A549 (cell line): ENCODE measurements at regions not wholly inside any gene's neighbourhood (a gene's known extent, or its start where the extent isn't known, plus 50 kb on each side); places are given as distances from the start of the nearest gene placed in this dataset.

ENCODE experiments used
- ATAC-seq, 2 experiments: fragments of 200-7000 bp in 1 of 2; fragments of >200 bp in 1 of 2; cut with Nextera tagmentation in 1 of 2; cut with Tn5 transposase in 1 of 2; 3 replicates each; pipeline versions ENCODE4 v1.8.0 to v1.9.1; 2018 to 2020; ENCODE audit warnings: mild to moderate bottlenecking in 1 of 2, moderate library complexity in 1 of 2
- CTCF ChIA-PET: fragments of 300-600 bp; sonication (Branson Sonifier 250); formaldehyde crosslinking; extraction: SDS; loops from one replicate; lab custom pipeline; 2021; ENCODE audit warnings: antibody characterized with exemption, inconsistent platforms; lab: Yijun Ruan, JAX
- POLR2A ChIA-PET: fragments of 350-600 bp; formaldehyde crosslinking; extraction: SDS; loops from one replicate; lab custom pipeline; 2021; ENCODE audit warnings: antibody characterized with exemption, inconsistent platforms; lab: Yijun Ruan, JAX
- DNase-seq, 2 experiments: peaks; one replicate each; pipeline versions ENCODE4 v3.0.0 to v3.0.0-alpha.2; 2011 to 2016; ENCODE audit warnings: low read depth in 1 of 2, low spot score in 1 of 2
- FAIRE-seq: peaks from 2 replicates; lab custom pipeline; 2011; peaks lifted over from hg19 to GRCh38; lab: Jason Lieb, UNC
- H3K27ac ChIP-seq, 2 experiments: fragments of >200 bp; sonication (Bioruptor Twin); formaldehyde crosslinking; 3 replicates each; pipeline ENCODE4 v1.5.1; 2016 to 2017
- H3K4me1 ChIP-seq: fragments of >200 bp; sonication (Bioruptor Twin); formaldehyde crosslinking; 3 replicates; pipeline ENCODE4 v1.6.1; 2016
- H3K4me2 ChIP-seq: fragments of >200 bp; sonication (Bioruptor Twin); formaldehyde crosslinking; 3 replicates; pipeline ENCODE4 v1.6.1; 2016
- H3K4me3 ChIP-seq: fragments of >200 bp; sonication (Bioruptor Twin); formaldehyde crosslinking; 3 replicates; pipeline ENCODE4 v1.5.1; 2016
- H3K9me3 ChIP-seq: fragments of >200 bp; sonication (Bioruptor Twin); formaldehyde crosslinking; 3 replicates; pipeline ENCODE4 v1.6.1; 2016
- BHLHE40 ChIP-seq: IDR thresholded peaks from 2 replicates; pipeline ENCODE4 v1.6.1; 2012; ENCODE audit warnings: low read depth, low read length, inconsistent platforms
- CBX2 ChIP-seq: fragments of 200-600 bp; sonication (generic); IDR thresholded peaks from 2 replicates; pipeline ENCODE4 v1.6.1; 2016; ENCODE audit warnings: low read depth, mild to moderate bottlenecking, borderline replicate concordance
- CBX8 ChIP-seq: fragments of 200-600 bp; sonication (generic); IDR thresholded peaks from 2 replicates; pipeline ENCODE4 v1.6.1; 2016
- CHD2 ChIP-seq: fragments of 150-350 bp; IDR thresholded peaks from 2 replicates; pipeline ENCODE4 v1.6.1; 2014; ENCODE audit warnings: low read length; ENCODE audit not compliant: partially characterized antibody
- EHMT2 ChIP-seq: fragments of 200-600 bp; sonication (generic); IDR thresholded peaks from 2 replicates; pipeline ENCODE4 v1.6.1; 2016; ENCODE audit warnings: antibody characterized with exemption, low read depth, mild to moderate bottlenecking, moderate library complexity
- EP300 ChIP-seq, 2 experiments: fragments of >200 bp; sonication (Bioruptor Twin); formaldehyde crosslinking; IDR thresholded peaks; 2 replicates in 1 of 2; 3 replicates in 1 of 2; pipeline ENCODE4 v1.6.1; 2016 to 2017
- FOSB ChIP-seq: fragments of 250-450 bp; sonication (Bioruptor Pico); IDR thresholded peaks from 2 replicates; pipeline ENCODE4 v1.5.0; 2020; ENCODE audit warnings: mild to moderate bottlenecking, moderate library complexity
- FOXS1 ChIP-seq: fragments of 250-450 bp; sonication (Bioruptor Pico); IDR thresholded peaks from 2 replicates; pipeline ENCODE4 v1.5.0; 2020; ENCODE audit warnings: mild to moderate bottlenecking, moderate library complexity
- GATA3 ChIP-seq: IDR thresholded peaks from 2 replicates; pipeline ENCODE4 v1.6.1; 2012; ENCODE audit warnings: borderline replicate concordance
- HDAC2 ChIP-seq: fragments of 200-600 bp; sonication (generic); IDR thresholded peaks from 2 replicates; pipeline ENCODE4 v1.6.1; 2016
- HEYL ChIP-seq: fragments of 250-450 bp; sonication (Bioruptor Pico); IDR thresholded peaks from 2 replicates; pipeline ENCODE4 v1.8.0; 2021; ENCODE audit warnings: mild to moderate bottlenecking, moderate library complexity
- HOXA7 ChIP-seq: fragments of 250-450 bp; sonication (Bioruptor Pico); IDR thresholded peaks from 2 replicates; pipeline ENCODE4 v1.5.0; 2020; ENCODE audit warnings: mild to moderate bottlenecking, moderate library complexity
- JUN ChIP-seq, 2 experiments: fragments of >200 bp; sonication (Bioruptor Twin); formaldehyde crosslinking; IDR thresholded peaks; 2 replicates in 1 of 2; 3 replicates in 1 of 2; pipeline ENCODE4 v1.6.1; 2016 to 2017
- KDM1A ChIP-seq: fragments of 200-600 bp; sonication (generic); IDR thresholded peaks from 2 replicates; pipeline ENCODE4 v1.6.1; 2016; ENCODE audit warnings: low read depth, mild to moderate bottlenecking
- KDM5A ChIP-seq: fragments of 200-600 bp; sonication (generic); IDR thresholded peaks from 2 replicates; pipeline ENCODE4 v1.6.1; 2016; ENCODE audit warnings: antibody characterized with exemption, mild to moderate bottlenecking
- MAFK ChIP-seq: fragments of 450-650 bp; IDR thresholded peaks from 2 replicates; pipeline ENCODE4 v1.6.1; 2014; ENCODE audit not compliant: partially characterized antibody
- NR3C1 ChIP-seq: fragments of >200 bp; sonication (Bioruptor Twin); formaldehyde crosslinking; IDR thresholded peaks from 3 replicates; pipeline ENCODE4 v1.6.1; 2017
- PHF8 ChIP-seq: fragments of 200-600 bp; sonication (generic); IDR thresholded peaks from 2 replicates; pipeline ENCODE4 v1.6.1; 2016; ENCODE audit warnings: low read depth, mild to moderate bottlenecking, antibody characterized with exemption, moderate library complexity, borderline replicate concordance
- RAD21 ChIP-seq, 2 experiments: fragments of >200 bp in 1 of 2; sonication (Bioruptor Twin) in 1 of 2; formaldehyde crosslinking in 1 of 2; IDR thresholded peaks in 1 of 2; conservative IDR thresholded peaks in 1 of 2; 2 replicates in 1 of 2; 3 replicates in 1 of 2; pipeline ENCODE4 v1.6.1; 2012 to 2018; ENCODE audit warnings: inconsistent platforms in 1 of 2
- SREBF2 ChIP-seq: fragments of 450-650 bp; IDR thresholded peaks from 2 replicates; pipeline ENCODE4 v1.6.1; 2014; ENCODE audit warnings: mild to moderate bottlenecking, moderate library complexity
- TFCP2L1 ChIP-seq: fragments of 250-450 bp; sonication (Bioruptor Pico); IDR thresholded peaks from 2 replicates; pipeline ENCODE4 v1.5.0; 2021; ENCODE audit warnings: mild to moderate bottlenecking
- TP53 ChIP-seq: fragments of 250-450 bp; sonication (Bioruptor Pico); IDR thresholded peaks from 2 replicates; pipeline ENCODE4 v1.5.0; 2021; ENCODE audit warnings: mild to moderate bottlenecking, moderate library complexity
- ZFP36 ChIP-seq: fragments of 450-650 bp; IDR thresholded peaks from 2 replicates; pipeline ENCODE4 v1.6.1; 2014; ENCODE audit warnings: borderline replicate concordance; ENCODE audit not compliant: partially characterized antibody
- WGBS: methylation state at CpG from one replicate; pipeline ENCODE4 v1.1.6; 2017; ENCODE audit errors: missing lambda C conversion rate; 5-methylcytosine and 5-hydroxymethylcytosine counted together
- TF ChIP-seq, protein P1 (sequence below): fragments of 150-350 bp; IDR thresholded peaks from 2 replicates; pipeline ENCODE4 v1.6.1; 2014; ENCODE audit warnings: low read depth, mild to moderate bottlenecking, low read length
- TF ChIP-seq, protein P2 (sequence below): fragments of 450-650 bp; IDR thresholded peaks from 2 replicates; pipeline ENCODE4 v1.6.1; 2014; ENCODE audit warnings: antibody characterized with exemption
- TF ChIP-seq, protein P3 (sequence below): fragments of 250-450 bp; sonication (Bioruptor Pico); IDR thresholded peaks from 2 replicates; pipeline ENCODE4 v1.5.0; 2020; ENCODE audit warnings: low read depth, mild to moderate bottlenecking, moderate library complexity
- TF ChIP-seq, protein P4 (sequence below): fragments of >200 bp; sonication (Bioruptor Twin); formaldehyde crosslinking; IDR thresholded peaks from 2 replicates; pipeline ENCODE4 v1.6.1; 2016
- TF ChIP-seq, protein P5 (sequence below): fragments of 250-450 bp; sonication (Bioruptor Pico); IDR thresholded peaks from 2 replicates; pipeline ENCODE4 v1.5.0; 2021; ENCODE audit warnings: mild to moderate bottlenecking, moderate library complexity, borderline replicate concordance
- TF ChIP-seq, protein P6 (sequence below): IDR thresholded peaks from 2 replicates; pipeline ENCODE4 v1.6.1; 2012

DNA sequence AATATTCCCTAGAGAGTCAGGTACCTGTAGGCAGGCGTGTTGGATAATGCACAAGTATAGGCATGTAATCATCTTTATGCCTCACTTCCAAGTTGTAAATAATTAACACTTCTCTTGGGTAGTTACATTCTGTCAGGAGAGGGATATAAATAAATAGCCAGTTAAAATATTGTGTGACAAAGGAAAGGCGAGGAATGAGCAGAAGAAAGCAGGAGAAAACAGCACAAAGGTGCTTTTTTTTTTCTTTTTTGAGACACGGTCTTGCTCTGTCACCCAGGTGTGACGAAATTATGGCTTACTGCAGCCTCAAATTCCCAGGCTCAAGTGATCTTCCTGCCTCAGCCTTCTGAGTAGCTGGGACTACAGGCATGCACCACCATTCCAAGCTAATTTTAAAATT, 99.2 kb upstream of the LYZL2 start (continued):
- no peak for TF ChIP-seq KDM5A
- TF ChIP-seq, protein P1, sequence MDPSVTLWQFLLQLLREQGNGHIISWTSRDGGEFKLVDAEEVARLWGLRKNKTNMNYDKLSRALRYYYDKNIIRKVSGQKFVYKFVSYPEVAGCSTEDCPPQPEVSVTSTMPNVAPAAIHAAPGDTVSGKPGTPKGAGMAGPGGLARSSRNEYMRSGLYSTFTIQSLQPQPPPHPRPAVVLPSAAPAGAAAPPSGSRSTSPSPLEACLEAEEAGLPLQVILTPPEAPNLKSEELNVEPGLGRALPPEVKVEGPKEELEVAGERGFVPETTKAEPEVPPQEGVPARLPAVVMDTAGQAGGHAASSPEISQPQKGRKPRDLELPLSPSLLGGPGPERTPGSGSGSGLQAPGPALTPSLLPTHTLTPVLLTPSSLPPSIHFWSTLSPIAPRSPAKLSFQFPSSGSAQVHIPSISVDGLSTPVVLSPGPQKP = no peak
- TF ChIP-seq FOXS1 (CRISPR knock-in tag) = no peak
- no peak for TF ChIP-seq EP300 (IDR thresholded peaks at IDR 0.05)
- no peak for TF ChIP-seq TP53 (CRISPR knock-in tag)
- no peak for TF ChIP-seq GATA3

DNA sequence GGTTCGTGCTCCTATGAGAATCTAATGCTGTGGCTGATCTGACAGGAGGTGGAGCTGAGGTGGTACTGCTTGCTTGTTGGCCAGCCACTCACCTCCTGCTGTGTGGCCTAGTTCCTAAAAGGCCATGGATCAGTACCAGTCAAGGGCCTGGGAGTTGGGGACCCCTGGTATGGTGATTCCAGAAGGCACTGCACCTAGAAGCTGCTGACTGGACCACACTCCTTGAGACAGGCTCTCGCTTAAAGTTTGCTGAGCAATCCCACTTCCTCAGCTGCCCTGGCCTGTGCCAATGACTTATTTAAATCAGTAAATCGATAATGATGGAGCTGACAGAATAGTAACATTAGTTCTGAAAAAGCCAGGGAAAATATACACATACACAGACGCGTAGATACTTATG, 98.6 kb upstream of the LYZL2 start:
- ChIA-PET POLR2A (no interaction called here), CTCF (interaction anchor here (1.1 to 3.6 kb wide), 4 partner anchors 10 to 1080 kb away, joined by 3 to 19 read pairs (median 6); no protein-coding TSS in a partner anchor)
- no peak for ATAC-seq

DNA sequence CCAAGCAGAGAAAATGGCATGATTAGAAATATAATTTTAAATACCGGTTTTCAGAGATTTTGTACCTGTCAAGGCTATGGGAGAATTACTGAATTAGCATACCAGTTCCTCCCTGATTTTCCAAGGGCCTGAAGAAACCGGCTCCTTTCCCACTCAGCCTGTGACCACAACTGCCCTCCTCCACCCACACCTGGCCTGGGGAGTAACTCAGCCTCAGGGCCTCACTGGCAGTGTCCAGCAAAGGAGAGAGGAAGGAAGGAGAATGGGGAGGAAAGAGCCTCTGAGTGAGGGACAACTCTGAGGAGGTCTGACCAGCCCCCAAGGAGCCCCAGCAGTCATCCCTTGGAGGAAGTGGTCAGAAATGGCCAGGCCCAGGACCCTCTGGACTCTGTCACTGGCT, 98.0 kb upstream of the LYZL2 start:
- no peak for FAIRE-seq
- POLR2A ChIA-PET = no interaction called here
- H3K4me3 ChIP-seq = no peak overlapping the region
- H3K9me3 ChIP-seq = no peaks in the 10 kb centered on the region
- no peaks in the 10 kb centered on the region for H3K4me1 ChIP-seq
- peak overlapping the region in 1 of 2 experiments; percentile 9; a peak in 1 of 6 replicates for H3K27ac ChIP-seq
- CTCF ChIA-PET = interaction anchor here (1.1 to 3.6 kb wide), 7 partner anchors 11 to 1130 kb away, joined by 3 to 19 read pairs (median 5); no protein-coding TSS in a partner anchor
- DNase-seq = no peak
- TF ChIP-seq NR3C1 (no peak), SREBF2 (no peak), HEYL (CRISPR knock-in tag) (no peak), FOSB (CRISPR knock-in tag) (no peak), RAD21 (conservative IDR thresholded peaks at IDR 0.05 in 1 of 2, IDR thresholded peaks at IDR 0.05 in 1 of 2) (no peak), ZFP36 (no peak), KDM1A (no peak), TFCP2L1 (CRISPR knock-in tag) (no peak), CHD2 (no peak), EHMT2 (no peak), HOXA7 (no peak), JUN (IDR thresholded peaks at IDR 0.05) (no peak), HDAC2 (no peak)
- TF ChIP-seq, protein P2, sequence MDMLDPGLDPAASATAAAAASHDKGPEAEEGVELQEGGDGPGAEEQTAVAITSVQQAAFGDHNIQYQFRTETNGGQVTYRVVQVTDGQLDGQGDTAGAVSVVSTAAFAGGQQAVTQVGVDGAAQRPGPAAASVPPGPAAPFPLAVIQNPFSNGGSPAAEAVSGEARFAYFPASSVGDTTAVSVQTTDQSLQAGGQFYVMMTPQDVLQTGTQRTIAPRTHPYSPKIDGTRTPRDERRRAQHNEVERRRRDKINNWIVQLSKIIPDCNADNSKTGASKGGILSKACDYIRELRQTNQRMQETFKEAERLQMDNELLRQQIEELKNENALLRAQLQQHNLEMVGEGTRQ = no peak
- TF ChIP-seq, protein P3, sequence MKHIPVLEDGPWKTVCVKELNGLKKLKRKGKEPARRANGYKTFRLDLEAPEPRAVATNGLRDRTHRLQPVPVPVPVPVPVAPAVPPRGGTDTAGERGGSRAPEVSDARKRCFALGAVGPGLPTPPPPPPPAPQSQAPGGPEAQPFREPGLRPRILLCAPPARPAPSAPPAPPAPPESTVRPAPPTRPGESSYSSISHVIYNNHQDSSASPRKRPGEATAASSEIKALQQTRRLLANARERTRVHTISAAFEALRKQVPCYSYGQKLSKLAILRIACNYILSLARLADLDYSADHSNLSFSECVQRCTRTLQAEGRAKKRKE (CRISPR knock-in tag) = no peak
- TF ChIP-seq, protein P4, sequence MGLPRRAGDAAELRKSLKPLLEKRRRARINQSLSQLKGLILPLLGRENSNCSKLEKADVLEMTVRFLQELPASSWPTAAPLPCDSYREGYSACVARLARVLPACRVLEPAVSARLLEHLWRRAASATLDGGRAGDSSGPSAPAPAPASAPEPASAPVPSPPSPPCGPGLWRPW = no peak
- 55% methylated on average over 2 of the region's 2 CpGs for WGBS
- no peak for ATAC-seq
- no peak overlapping the region for H3K4me2 ChIP-seq

More for the DNA sequence above, 98.6 kb upstream of the LYZL2 start:
- WGBS = 84% methylated on average over 5 of the region's 5 CpGs
- no peaks in the 10 kb centered on the region for H3K4me1 ChIP-seq
- peak overlapping the region in 1 of 2 experiments; percentile 9; a peak in 1 of 6 replicates for H3K27ac ChIP-seq
- H3K4me3 ChIP-seq = no peak overlapping the region
- FAIRE-seq (no peak), DNase-seq (no peak)
- TF ChIP-seq, protein P5, sequence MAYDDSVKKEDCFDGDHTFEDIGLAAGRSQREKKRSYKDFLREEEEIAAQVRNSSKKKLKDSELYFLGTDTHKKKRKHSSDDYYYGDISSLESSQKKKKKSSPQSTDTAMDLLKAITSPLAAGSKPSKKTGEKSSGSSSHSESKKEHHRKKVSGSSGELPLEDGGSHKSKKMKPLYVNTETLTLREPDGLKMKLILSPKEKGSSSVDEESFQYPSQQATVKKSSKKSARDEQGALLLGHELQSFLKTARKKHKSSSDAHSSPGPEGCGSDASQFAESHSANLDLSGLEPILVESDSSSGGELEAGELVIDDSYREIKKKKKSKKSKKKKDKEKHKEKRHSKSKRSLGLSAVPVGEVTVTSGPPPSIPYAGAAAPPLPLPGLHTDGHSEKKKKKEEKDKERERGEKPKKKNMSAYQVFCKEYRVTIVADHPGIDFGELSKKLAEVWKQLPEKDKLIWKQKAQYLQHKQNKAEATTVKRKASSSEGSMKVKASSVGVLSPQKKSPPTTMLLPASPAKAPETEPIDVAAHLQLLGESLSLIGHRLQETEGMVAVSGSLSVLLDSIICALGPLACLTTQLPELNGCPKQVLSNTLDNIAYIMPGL (CRISPR knock-in tag) = no peak
- TF ChIP-seq CBX2 (no peak), KDM1A (no peak), BHLHE40 (no peak), GATA3 (no peak), RAD21 (conservative IDR thresholded peaks at IDR 0.05 in 1 of 2, IDR thresholded peaks at IDR 0.05 in 1 of 2) (no peak), PHF8 (no peak), MAFK (no peak), EP300 (IDR thresholded peaks at IDR 0.05) (no peak), SREBF2 (no peak), CBX8 (no peak)
- TF ChIP-seq, protein P3 (CRISPR knock-in tag) = no peak
- TF ChIP-seq, protein P1 = no peak
- TF ChIP-seq, protein P6, sequence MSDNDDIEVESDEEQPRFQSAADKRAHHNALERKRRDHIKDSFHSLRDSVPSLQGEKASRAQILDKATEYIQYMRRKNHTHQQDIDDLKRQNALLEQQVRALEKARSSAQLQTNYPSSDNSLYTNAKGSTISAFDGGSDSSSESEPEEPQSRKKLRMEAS = no peak
- H3K4me2 ChIP-seq = no peak overlapping the region
- H3K9me3 ChIP-seq = no peaks in the 10 kb centered on the region
